ENCODE measurements at regions not wholly inside any gene's neighbourhood (a gene's known extent, or its start where the extent isn't known, plus 50 kb on each side); places are given as distances from the start of the nearest gene placed in this dataset.

- TF ChIP-seq CTCF (IDR thresholded peaks at IDR 0.05; ENCODE audit: control insufficient read depth, insufficient read depth, low read depth, low read length, missing control alignments): no peak
- H3K4me3 ChIP-seq (ENCODE audit: control insufficient read depth, low read depth, low read length): no peak overlapping the region
- no peak for DNase-seq (ENCODE audit: low read depth)
Observed at GRCh38 chr11:134524201-134524600, 112.2 kb upstream of the B3GAT1 start.

GRCh38 chr11:134522782-134523570 lies 110.9 kb upstream of the B3GAT1 start:
- H3K4me3 ChIP-seq (ENCODE audit: control insufficient read depth, low read depth, low read length): no peak overlapping the region
- no peak for DNase-seq (ENCODE audit: low read depth)
- TF ChIP-seq CTCF (IDR thresholded peaks at IDR 0.05; ENCODE audit: control insufficient read depth, insufficient read depth, low read depth, low read length, missing control alignments): no peak

GRCh38 chr11:134521452-134522289 lies 109.6 kb upstream of the B3GAT1 start:
- TF ChIP-seq CTCF (IDR thresholded peaks at IDR 0.05; ENCODE audit: control insufficient read depth, insufficient read depth, low read depth, low read length, missing control alignments): no peak
- H3K4me3 ChIP-seq (ENCODE audit: control insufficient read depth, low read depth, low read length): no peak overlapping the region
- no peak for DNase-seq (ENCODE audit: low read depth)

GRCh38 chr11:134521001-134521400 lies 109.0 kb upstream of the B3GAT1 start:
- DNase-seq (ENCODE audit: low read depth): no peak
- TF ChIP-seq CTCF (IDR thresholded peaks at IDR 0.05; ENCODE audit: control insufficient read depth, insufficient read depth, low read depth, low read length, missing control alignments): no peak
- no peak overlapping the region for H3K4me3 ChIP-seq (ENCODE audit: control insufficient read depth, low read depth, low read length)

- no peak for DNase-seq (ENCODE audit: low read depth)
- no peak overlapping the region for H3K4me3 ChIP-seq (ENCODE audit: control insufficient read depth, low read depth, low read length)
- TF ChIP-seq CTCF (IDR thresholded peaks at IDR 0.05; ENCODE audit: control insufficient read depth, insufficient read depth, low read depth, low read length, missing control alignments): no peak
Observed at GRCh38 chr11:134519788-134520187, 107.7 kb upstream of the B3GAT1 start.

- no peak overlapping the region for H3K4me3 ChIP-seq (ENCODE audit: control insufficient read depth, low read depth, low read length)
- DNase-seq (ENCODE audit: low read depth): no peak
- no peak for TF ChIP-seq CTCF (IDR thresholded peaks at IDR 0.05; ENCODE audit: control insufficient read depth, insufficient read depth, low read depth, low read length, missing control alignments)
Observed at GRCh38 chr11:134519390-134519750, 107.3 kb upstream of the B3GAT1 start.

Measured in AG09309 (cell line).